ENCODE measurements at regions not wholly inside any gene's neighbourhood (a gene's known extent, or its start where the extent isn't known, plus 50 kb on each side); places are given as distances from the start of the nearest gene placed in this dataset.

- no peaks in the 10 kb centered on the region for H3K4me1 ChIP-seq
- in situ Hi-C loops (cut with MboI; ENCODE audit: low sequenced_read_pairs in 4 of 4) (no loop called here), intact Hi-C loops (cut with DNase I; ENCODE audit: low total_unique reads) (no loop called here)
- no peak for DNase-seq
- no peaks in the 10 kb centered on the region for H3K36me3 ChIP-seq
- no peak for TF ChIP-seq POLR2A (IDR thresholded peaks at IDR 0.05)
- TF ChIP-seq, protein P1, sequence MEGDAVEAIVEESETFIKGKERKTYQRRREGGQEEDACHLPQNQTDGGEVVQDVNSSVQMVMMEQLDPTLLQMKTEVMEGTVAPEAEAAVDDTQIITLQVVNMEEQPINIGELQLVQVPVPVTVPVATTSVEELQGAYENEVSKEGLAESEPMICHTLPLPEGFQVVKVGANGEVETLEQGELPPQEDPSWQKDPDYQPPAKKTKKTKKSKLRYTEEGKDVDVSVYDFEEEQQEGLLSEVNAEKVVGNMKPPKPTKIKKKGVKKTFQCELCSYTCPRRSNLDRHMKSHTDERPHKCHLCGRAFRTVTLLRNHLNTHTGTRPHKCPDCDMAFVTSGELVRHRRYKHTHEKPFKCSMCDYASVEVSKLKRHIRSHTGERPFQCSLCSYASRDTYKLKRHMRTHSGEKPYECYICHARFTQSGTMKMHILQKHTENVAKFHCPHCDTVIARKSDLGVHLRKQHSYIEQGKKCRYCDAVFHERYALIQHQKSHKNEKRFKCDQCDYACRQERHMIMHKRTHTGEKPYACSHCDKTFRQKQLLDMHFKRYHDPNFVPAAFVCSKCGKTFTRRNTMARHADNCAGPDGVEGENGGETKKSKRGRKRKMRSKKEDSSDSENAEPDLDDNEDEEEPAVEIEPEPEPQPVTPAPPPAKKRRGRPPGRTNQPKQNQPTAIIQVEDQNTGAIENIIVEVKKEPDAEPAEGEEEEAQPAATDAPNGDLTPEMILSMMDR (IDR thresholded peaks at IDR 0.05 in 4 of 5, conservative IDR thresholded peaks at IDR 0.05 in 1 of 5) = no peak
- peaks cover 0 to 11% (median 2%) of the 10 kb centered on the region in 3 donors for H3K27me3 ChIP-seq
- no peak for ATAC-seq
- H3K4me3 ChIP-seq = no peak overlapping the region
- no peaks in the 10 kb centered on the region for H3K9me3 ChIP-seq
- H3K27ac ChIP-seq = no peak overlapping the region
These were observed 205.5 kb upstream of the C14orf180 start for GRCh38 chr14:104373855-104374717.

- no peaks in the 10 kb centered on the region for H3K36me3 ChIP-seq
- intact Hi-C loops (cut with DNase I; ENCODE audit: low total_unique reads) = no loop called here
- DNase-seq (no peak), ATAC-seq (no peak)
- no peaks in the 10 kb centered on the region for H3K9me3 ChIP-seq
- in situ Hi-C loops (cut with MboI; ENCODE audit: low sequenced_read_pairs in 4 of 4) = no loop called here
- H3K27me3 ChIP-seq = peaks cover 0 to 11% (median 2%) of the 10 kb centered on the region in 3 donors
- no peak overlapping the region for H3K4me3 ChIP-seq
- no peaks in the 10 kb centered on the region for H3K4me1 ChIP-seq
- TF ChIP-seq POLR2A (IDR thresholded peaks at IDR 0.05) = no peak
- no peak overlapping the region for H3K27ac ChIP-seq
These were observed 204.9 kb upstream of the C14orf180 start for GRCh38 chr14:104374718-104375080.

GRCh38 chr14:104375551-104376201, 203.9 kb upstream of the C14orf180 start:
- ATAC-seq (no peak), DNase-seq (no peak)
- no peaks in the 10 kb centered on the region for H3K36me3 ChIP-seq
- TF ChIP-seq POLR2A (IDR thresholded peaks at IDR 0.05) = no peak
- TF ChIP-seq, protein P1 (IDR thresholded peaks at IDR 0.05 in 4 of 5, conservative IDR thresholded peaks at IDR 0.05 in 1 of 5) = no peak
- peaks cover 0 to 11% (median 2%) of the 10 kb centered on the region in 3 donors for H3K27me3 ChIP-seq
- intact Hi-C loops (cut with DNase I; ENCODE audit: low total_unique reads) = no loop called here
- no peaks in the 10 kb centered on the region for H3K9me3 ChIP-seq
- in situ Hi-C loops (cut with MboI; ENCODE audit: low sequenced_read_pairs in 4 of 4) = no loop called here
- no peak overlapping the region for H3K4me3 ChIP-seq
- H3K27ac ChIP-seq = no peak overlapping the region
- H3K4me1 ChIP-seq = no peaks in the 10 kb centered on the region

DNA sequence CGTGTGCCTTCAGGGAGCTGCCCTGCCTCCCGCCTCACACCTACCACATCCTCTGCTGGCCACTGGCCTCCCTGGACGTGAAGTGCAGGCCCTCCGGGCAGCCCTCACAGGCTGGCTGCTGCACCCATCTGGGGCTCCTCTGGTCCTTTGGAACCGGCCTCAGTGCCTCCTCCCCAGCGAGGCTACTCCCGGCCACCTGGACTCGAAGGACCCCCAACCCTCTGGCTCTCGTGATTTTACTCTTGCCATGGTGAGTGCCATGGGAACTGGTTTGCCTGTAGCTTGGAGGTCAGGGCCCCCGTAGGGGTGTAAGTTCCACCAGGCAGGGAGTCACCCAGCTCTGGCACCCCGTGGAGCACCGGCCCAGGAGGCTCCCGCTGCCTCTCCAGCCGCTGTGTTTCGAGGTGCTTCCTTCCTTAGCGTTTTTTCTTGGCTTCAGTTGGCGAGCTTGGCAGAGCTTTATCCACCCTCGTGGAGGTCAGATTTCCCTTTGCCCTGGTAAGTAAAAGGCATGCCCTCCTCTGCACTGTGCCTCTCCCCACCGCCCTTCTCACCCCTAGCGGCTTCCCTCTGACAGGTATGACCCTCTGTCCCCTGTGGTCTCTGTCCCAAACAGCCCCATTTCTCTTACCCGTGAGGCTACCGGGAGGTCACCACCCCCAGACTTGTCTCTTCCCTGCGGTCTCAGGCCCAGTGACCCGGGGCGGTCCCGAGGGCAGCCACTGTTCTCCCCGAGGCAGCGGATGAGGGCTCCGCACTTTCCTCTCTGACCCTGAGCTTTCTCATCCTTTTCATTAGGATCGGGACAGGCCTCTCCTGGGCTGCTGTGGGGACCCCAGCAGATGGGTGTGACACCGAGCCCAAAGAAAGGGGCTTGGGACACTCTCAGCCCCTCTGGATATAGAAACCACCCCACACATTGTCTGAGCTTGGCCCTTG, 203.1 kb upstream of the C14orf180 start:
- no peak for TF ChIP-seq POLR2A (IDR thresholded peaks at IDR 0.05)
- TF ChIP-seq, protein P1 (IDR thresholded peaks at IDR 0.05 in 4 of 5, conservative IDR thresholded peaks at IDR 0.05 in 1 of 5) = no peak

More for the DNA sequence above, 203.1 kb upstream of the C14orf180 start:
- no peak overlapping the region for H3K27ac ChIP-seq
- no peaks in the 10 kb centered on the region for H3K36me3 ChIP-seq
- no peak for ATAC-seq
- no peak for DNase-seq
- in situ Hi-C loops (cut with MboI; ENCODE audit: low sequenced_read_pairs in 4 of 4) = no loop called here
- no peaks in the 10 kb centered on the region for H3K4me1 ChIP-seq
- peaks cover 0 to 11% (median 2%) of the 10 kb centered on the region in 3 donors for H3K27me3 ChIP-seq
- intact Hi-C loops (cut with DNase I; ENCODE audit: low total_unique reads) = no loop called here
- no peak overlapping the region for H3K4me3 ChIP-seq
- no peaks in the 10 kb centered on the region for H3K9me3 ChIP-seq
